ENCODE measurements at regions not wholly inside any gene's neighbourhood (a gene's known extent, or its start where the extent isn't known, plus 50 kb on each side); places are given as distances from the start of the nearest gene placed in this dataset.

DNA sequence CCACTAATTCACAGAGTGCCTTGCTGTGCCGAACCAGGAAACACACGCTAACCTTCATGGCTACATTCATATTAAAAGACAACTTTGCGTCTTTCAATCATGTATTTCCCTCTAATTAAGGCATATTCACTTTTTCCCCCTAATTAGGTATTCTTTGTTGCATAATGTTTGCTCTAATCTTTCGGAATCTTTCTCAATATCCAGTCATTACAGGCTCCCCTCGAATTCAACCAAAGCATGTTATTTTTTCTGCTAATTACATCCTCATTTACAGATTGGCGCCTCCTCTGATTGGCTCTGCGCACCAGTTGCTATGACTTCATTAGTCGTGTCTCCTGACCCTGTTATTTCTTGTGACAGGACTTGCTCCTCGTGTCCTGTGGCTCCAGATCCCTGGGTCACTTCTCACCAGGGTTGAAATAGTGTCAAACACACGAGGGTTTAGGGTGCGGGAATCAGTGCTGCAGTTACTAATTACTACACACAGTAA lies 226.7 kb upstream of the TSHZ3 start:
- TF ChIP-seq, protein P1, sequence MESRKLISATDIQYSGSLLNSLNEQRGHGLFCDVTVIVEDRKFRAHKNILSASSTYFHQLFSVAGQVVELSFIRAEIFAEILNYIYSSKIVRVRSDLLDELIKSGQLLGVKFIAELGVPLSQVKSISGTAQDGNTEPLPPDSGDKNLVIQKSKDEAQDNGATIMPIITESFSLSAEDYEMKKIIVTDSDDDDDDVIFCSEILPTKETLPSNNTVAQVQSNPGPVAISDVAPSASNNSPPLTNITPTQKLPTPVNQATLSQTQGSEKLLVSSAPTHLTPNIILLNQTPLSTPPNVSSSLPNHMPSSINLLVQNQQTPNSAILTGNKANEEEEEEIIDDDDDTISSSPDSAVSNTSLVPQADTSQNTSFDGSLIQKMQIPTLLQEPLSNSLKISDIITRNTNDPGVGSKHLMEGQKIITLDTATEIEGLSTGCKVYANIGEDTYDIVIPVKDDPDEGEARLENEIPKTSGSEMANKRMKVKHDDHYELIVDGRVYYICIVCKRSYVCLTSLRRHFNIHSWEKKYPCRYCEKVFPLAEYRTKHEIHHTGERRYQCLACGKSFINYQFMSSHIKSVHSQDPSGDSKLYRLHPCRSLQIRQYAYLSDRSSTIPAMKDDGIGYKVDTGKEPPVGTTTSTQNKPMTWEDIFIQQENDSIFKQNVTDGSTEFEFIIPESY (IDR thresholded peaks at IDR 0.05), result no peak
- TF ChIP-seq, protein P2, sequence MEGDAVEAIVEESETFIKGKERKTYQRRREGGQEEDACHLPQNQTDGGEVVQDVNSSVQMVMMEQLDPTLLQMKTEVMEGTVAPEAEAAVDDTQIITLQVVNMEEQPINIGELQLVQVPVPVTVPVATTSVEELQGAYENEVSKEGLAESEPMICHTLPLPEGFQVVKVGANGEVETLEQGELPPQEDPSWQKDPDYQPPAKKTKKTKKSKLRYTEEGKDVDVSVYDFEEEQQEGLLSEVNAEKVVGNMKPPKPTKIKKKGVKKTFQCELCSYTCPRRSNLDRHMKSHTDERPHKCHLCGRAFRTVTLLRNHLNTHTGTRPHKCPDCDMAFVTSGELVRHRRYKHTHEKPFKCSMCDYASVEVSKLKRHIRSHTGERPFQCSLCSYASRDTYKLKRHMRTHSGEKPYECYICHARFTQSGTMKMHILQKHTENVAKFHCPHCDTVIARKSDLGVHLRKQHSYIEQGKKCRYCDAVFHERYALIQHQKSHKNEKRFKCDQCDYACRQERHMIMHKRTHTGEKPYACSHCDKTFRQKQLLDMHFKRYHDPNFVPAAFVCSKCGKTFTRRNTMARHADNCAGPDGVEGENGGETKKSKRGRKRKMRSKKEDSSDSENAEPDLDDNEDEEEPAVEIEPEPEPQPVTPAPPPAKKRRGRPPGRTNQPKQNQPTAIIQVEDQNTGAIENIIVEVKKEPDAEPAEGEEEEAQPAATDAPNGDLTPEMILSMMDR (IDR thresholded peaks at IDR 0.05; ENCODE audit: low read depth, low read length, missing input control), result no peak
- TF ChIP-seq JUND (IDR thresholded peaks at IDR 0.05) (no peak), TAF1 (conservative IDR thresholded peaks at IDR 0.05) (no peak), EGR1 (IDR thresholded peaks at IDR 0.05; ENCODE audit: low read depth in 2 of 2) (no peak)
- TF ChIP-seq, protein P3, sequence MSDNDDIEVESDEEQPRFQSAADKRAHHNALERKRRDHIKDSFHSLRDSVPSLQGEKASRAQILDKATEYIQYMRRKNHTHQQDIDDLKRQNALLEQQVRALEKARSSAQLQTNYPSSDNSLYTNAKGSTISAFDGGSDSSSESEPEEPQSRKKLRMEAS (IDR thresholded peaks at IDR 0.05), result no peak
